Inflammatory macrophage treated with lipopolysaccharide for 4 hours (primary cell): ENCODE measurements at regions not wholly inside any gene's neighbourhood (a gene's known extent, or its start where the extent isn't known, plus 50 kb on each side); places are given as distances from the start of the nearest gene placed in this dataset.

Experiments used
- DNase-seq: peaks from one replicate; pipeline ENCODE4 v3.0.0-alpha.2; 2020

DNA sequence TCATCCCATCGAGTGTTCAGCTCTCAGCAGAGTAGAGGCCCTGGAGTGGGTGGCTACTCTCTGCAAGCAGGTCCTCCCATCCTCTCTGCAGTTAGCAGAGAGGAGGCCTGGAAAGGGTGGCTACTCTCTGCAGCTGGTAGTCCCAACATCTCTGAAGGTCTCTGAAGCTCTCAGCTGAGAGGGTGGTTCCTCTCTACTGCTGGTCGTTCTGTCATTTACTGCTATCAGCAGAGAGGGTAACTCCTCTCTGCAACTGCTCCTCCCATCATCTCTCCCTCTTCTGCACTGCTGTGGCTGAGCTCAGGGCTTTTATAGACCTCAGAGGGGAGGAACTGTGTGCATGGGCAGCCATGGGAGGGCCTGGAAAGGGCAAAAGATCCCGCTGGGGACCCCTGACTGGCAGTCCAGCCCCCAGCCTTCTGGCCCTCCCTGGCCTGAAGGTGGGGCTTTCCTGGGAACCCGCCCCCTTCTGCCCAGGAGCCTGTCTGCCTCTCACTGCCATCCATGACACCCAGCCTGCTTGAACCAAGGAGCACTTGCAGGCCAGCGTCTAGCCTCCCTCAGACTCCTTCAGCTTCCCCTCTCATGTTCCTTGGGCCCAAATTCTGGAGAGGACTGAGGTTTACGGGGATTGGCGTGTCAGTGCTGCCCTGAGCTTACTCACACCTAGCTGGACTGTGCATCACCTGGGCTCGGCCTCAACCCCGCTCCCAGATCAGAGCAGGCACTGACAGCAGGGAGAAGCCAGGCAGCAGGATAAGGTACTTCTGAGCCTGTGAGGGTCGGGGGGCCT, 898.3 kb upstream of the NEGR1 start:
- DNase-seq, result no peak

DNA sequence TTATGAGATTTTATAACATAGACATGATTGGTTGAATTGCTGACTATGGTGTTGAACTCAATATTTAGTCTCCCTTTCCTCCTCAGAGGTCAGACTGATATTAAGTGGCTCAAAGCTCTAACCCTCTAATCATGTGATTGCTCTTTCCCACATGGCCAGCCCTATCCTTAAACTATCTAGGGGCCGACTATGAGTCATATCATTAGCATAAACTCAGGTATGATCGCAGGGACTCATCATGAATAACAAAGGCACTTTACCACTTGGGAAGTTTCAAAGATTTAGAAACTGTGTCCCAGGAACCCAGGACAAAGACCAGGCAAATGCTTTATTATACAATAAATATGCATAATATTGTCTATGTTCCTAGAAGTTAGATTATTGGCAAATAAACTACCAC, 894.6 kb upstream of the NEGR1 start:
- DNase-seq, result no peak

DNA sequence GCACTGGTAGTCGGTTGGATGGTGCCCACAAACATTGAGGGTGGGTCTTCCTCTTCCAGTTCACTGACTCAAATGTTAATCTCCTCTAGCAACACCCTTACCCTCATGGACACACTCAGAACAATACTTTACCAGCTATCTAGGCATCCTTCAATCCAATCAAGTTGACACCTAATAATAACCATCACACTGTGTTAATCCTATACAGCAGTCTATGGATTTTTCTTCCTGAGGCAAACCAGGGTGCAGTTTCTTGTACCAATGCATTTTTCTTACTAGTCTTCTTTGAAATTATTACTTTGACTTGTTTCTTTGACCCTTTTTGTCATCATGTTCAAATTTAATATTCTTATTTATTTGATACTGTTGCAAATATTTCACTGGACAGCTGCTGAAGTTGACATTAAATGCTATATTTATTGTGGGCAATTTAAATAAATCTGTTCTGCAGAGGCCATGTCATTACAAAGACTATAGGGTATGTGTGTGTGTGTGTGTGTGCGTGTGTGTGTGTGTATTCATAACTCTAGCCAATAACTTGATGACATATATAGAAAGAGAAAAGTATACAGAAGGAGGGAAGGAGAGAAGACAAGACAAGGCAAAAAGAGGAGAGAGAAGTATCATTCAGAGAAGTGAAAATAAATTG, 884.8 kb upstream of the NEGR1 start:
- no peak for DNase-seq

DNA sequence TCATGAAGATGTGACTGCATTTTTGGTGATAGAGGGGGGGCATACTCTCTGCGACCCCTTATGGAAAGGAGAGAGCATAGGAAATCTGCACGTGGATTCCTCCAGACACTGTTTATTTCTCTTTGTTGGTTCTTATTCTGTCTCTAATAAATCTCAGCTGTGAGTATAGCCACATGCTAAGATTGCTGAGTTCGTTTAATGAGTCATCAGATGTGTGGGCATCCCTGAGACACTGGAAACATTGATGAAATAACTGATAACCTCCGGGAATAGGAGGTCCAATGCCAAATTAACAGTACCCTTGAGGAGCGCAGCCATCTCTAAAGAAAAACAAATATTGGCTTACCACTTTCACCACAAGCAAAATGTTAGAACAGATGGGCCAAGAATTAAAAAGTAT, 880.2 kb upstream of the NEGR1 start:
- no peak for DNase-seq

DNA sequence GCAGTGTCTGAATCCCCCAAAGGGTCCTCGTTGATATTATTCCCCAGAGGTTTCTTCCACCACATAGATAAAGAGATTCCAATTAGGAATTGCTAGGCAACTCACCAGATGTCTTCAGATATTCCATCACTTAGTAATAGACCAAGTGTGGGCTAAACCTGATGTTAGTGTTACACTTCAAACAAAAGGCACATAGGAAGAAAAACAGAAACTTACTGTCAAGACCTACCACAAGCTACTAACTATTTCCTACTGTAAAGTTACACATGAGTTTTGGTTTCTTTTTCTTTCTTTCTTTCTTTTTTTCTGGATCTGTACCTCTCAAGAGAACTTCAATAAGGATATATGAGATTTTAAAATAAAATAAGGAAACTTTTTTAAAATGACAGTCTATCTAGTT, 879.1 kb upstream of the NEGR1 start:
- DNase-seq, result no peak

DNA sequence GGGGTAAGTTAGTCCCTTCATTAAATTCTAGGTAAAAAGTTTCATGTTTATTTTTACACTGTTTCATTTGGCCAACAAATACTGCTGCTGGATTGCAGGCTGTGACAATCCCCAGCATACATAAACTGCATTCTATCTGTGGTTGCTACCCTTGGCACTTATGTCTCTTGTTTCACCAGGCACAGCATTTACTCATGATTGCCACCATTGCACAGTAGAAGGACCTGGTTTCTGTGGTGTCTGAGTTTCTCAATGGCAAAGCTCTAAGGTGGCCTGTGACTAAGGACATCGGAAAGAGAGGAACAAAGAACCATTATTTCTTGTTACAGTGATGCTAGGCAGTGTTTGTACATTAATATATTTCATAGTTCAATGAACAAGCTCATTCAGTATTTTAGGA, 878.4 kb upstream of the NEGR1 start:
- DNase-seq, result no peak

DNA sequence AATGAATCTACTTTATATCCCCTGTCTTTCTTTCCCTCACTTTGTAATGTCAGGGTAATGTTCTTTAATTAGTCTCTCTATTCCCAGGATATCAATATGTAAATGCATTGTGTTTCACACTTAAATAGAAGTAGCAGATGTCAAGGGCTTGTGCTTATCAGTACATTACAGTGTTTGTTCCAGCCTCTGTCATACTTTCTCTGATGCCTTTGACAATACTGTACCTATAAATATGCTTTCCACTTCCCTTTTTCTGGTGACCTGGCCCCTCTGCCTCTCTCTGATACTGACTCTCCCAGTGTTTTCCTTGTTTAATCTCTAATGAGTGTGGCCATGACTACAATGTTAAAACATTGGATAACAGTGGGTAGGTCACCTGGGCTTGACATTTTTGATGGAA, 862.0 kb upstream of the NEGR1 start:
- DNase-seq, result no peak

DNA sequence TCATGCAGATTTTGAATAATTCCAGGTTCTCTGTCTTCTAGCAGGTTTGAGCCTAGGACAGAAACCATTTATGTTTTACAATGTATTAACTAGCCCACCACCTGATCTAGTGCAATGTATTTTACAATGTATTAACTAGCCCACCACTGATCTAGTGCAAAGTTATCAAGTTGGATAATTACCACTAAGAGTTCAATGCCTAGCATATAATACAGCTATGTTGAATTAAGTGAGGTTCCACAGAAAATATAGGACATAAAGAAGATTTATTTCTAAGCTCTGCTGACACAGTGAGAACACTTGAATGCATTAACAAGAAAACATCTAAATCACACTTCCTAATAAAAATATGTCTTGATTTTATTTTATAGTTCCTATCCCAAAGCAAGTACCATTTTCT, 854.6 kb upstream of the NEGR1 start:
- DNase-seq, result no peak

DNA sequence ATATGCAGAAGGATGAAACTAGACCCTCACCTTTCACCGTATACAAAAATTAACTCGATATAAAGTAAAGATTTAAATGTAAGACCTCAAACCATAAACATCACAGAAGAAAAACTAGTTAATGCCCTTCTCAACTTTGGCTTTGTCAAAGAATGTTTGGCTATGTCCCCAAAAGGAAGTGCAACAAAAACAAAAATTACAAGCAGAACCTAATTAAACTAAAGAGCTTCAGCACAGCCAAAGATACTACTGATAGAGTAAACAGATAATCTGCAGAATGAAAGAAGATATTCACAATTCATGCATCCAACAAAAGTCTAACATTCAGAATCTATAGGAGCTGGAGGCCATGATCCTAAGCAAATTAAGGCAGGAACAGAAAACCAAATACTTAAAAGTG, 824.6 kb upstream of the NEGR1 start:
- DNase-seq, result no peak

DNA sequence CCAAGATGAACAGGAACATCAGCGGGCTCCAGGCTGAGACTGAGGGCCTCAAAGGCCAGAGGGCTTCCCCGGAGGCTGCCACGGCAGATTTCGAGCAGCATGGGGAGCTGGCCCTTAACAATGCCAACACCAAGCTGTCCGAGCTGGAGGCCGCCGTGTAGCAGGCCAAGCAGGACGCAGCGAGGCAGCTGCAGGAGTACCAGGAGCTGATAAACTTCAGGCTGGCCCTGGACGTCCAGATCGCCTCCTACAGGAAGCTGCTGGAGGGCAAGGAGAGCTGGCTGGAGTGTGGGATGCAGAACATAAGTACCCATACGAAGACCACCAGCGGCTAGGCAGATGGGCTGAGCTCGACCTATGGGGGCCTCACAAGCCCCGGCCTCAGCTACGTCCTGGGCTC, 823.4 kb upstream of the NEGR1 start:
- DNase-seq, result no peak

DNA sequence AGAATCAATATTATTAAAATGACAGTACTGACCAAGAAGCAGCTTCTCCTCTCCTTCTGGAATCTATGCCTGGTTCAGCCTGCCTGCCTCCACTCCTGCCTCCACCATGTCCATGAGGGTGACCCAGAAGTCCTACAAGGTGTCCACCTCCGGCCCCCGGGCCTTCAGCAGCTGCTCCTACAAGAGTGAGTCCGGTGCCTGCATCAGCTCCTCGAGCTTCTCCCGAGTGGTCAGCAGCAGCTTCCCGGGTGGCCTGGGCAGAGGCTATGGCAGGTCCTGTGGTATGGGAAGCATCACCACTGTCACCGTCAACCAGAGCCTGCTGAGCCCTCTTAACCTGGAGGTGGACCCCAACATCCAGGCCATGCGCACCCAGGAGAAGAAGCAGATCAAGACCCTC, 822.4 kb upstream of the NEGR1 start:
- DNase-seq, result no peak

DNA sequence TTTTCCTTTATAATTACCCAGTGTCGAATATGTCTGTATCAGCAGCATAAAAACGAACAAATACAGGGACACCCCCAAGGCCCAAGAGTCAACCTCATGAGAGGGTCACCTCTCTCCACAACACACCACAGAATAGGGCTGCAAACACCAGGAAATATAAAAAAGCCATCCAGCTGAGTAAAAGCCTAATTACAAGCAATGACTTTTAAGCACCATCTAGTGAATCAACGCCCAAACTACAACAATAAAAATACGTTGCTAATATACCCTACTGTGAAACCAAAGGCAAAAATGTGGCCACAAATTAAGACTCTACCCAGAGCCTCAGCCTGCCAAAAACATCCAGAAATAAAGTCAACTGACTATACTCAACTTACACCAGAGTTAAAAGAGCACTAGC, 817.9 kb upstream of the NEGR1 start:
- DNase-seq, result no peak

DNA sequence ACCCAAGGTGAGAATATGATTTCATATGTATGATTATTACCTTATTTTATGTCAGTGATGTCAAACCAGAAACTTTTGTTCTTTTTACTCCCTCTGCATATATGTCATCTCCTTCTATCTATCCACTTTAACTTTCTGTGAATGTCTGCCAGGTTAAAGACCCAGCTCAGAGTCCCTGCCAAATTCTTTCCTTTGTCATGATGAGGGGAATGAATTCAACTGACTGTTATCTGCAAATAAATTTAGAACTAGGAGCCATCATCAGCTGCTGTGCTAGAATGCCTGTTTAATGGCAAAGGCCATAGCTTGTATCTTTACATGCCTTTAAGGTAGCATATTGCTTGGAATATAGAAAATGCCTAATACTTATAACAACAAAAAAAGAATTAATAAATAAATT, 815.6 kb upstream of the NEGR1 start:
- DNase-seq, result no peak

DNA sequence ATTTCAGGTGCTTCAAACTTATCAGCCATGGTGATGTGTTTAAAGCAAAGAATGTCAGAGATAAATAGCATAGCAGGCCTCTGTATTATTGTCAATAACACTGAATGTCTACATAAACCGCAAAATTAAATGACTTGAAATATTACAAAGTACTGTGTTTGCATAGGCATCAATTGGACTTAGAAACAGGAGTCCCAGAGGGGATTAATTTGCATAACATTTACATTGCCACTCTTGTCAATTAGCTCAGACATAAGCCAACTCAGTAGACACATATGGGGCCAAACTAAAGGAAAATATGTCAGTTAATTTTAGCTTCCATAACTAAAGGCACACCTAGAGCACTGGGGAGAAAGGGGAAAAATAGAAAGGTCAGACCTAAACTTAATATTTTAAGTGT, 814.5 kb upstream of the NEGR1 start:
- DNase-seq, result no peak

DNA sequence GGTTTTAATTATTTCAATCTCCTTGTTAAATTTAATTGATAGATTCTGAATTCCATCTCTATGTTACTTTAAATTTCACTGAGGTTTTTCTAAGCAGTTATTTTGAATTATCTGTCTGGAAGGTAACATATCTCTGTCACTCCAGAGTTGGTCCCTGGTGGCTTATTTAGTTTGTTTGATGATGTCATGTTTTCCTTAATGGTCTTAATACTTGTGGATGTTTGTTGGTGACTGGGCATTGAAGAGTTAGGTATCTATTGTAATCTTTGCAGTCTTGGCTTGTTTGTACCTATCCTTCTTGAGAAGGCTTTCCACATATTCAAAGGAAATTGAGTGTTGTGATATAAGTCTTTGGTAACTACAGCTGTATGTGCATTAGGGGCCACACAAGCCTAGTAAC, 810.0 kb upstream of the NEGR1 start:
- DNase-seq, result no peak

DNA sequence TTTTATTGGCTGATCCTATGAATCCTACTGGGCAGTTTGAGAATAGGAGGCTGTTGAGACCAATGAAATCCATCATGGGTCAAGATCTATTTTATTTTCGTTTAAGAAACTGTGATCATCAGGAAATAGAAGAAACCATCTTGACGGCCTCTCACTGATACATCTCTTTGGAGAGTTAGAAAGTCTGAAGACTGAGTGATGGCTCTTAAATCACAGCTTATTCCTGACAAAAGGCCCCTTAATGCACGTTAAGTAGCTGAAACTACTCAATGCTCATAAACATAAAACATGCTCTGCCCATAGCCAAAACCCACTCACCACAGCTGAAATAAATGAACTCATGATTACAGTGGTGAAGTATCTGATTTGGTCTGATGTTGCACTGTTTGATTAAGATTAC, 784.5 kb upstream of the NEGR1 start:
- DNase-seq, result no peak

DNA sequence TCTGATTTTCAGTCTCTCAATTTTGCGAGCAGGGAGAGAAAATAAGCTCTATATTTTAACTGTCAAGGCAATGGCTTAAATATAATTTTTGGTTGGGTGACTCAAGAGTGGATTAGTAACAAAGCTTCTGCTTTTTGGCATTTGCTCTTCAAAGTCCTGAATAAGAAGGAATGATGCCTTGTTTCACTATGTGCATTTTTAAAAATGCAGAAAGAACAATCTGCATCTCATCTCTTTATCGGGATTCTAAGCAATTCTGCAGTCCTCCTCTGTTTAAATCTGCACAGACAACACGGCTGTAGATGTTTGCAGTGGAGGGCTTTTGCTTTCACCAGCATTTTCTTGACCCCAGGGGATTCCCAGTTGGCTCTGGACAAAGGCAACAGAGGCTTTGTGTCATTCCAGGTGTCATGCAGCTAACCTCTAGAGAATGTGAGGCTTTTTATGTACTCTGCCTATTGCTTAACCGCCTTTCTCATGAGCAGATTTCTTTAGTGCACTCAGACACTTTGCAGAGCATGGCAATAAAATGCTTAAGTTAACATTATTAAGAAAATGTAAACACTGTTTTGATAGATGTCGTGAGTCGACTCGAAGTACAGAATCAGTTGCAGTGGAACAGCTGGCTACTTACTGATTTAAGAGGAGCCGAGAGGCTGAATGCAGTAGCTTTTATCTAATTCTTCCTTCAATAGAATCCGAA, 783.2 kb upstream of the NEGR1 start:
- DNase-seq, result no peak

DNA sequence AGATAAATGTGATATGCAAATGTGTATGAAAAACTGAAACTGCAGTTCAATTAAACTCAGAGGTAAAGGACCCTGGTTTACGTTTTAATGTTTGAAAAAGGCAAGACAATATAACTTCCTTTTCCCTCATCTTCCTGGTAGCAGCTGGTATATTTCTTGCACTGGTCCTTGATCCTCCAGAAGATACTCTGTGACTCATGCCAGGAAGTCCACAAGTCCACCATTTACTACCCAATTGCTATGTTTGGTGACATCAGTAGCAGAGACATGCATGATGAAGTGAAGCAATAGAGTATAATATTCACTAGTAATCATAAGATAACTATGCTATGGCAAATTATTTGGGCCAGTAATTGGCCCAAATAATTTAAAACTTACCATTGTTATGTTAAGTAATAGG, 774.5 kb upstream of the NEGR1 start:
- no peak for DNase-seq

DNA sequence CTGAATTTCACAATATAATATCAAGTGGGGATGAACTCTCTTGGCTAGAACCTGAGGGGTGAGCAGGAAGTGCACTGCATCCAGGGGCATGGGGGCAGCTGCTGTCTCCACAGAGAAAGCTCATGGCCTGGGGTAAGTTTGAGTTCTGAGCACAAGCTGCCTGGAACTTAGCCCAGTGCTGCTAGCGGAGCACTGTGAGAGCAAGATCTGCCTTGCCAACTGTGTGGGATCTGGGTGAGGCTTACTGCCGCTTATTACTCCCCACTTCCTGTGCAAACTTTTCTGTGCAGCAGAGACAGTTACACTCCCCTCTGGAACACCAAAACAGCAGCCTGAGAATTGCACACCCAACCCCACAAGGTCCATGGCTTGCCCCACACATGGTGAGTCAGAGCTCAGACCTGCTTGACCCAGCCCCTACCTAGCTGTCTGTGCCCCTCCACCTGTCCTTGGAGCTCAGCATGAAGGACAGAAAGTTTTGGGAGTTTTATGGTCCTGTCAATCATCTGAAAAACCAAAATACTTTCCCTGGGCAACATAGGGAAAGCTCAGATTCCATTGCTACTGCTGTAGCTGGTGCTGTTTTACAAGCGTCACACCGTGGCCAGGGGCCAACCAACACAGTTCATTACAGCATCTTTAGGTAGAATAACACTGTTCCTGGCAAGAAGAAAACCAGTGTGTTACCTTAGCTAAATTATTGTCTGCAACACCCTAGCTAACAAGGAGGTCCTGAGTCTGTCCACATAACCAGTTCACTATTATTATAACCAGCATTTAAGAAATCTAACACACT, 762.1 kb upstream of the NEGR1 start:
- DNase-seq, result no peak

DNA sequence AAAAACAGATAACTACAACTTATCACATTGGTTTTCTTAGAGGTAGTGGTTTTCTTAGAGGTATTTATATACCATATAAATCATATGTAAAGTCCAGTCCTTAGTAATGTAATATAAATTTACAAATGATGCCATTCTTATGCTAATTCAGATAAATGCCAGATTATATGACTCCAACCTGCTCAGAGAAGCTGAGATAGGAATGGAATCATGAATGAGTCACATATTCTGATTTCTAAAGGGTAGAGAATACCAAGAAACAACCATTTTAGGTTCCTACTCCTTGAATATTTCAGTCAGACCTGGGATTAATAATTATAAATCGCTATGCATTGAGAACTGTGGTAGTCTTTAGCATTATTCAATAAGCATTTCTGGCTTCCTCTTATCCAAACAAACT, 760.1 kb upstream of the NEGR1 start:
- no peak for DNase-seq

DNA sequence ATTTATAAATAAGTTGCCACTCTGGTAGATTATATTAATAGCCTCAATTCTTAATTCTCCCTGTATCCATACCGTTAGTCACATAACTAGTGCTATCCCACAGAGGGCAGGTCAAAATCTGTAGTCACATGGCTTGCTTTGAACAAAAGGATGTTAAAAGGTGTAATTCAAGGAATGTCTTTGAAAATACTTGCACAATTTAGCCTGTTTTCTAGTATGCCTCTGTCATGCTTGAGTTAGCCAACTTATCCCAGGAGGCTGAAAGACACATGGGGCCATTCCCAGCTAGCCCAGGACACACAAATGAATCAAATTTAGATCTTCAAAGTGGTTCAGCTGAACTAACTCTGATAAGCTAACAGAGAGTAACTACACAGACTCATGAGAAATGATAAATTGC, 758.5 kb upstream of the NEGR1 start:
- no peak for DNase-seq

DNA sequence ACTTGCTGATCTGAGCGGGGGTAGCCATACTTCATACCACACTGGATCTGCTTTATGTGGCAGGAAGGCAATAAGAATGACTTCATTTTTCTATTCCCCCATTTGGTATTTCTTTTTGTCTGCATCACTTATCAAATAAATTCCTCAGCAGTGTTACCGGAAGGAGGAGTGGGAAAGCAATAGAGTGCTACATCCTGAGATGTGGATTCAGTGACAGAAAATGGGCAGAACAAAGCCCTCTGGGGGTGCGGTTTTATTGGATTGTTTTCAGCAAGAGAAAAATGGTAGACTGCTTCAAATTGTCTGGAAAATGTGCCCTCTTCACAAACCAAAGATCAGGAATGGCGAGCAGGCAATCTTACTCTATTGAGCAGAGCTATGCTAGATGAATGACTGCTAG, 751.9 kb upstream of the NEGR1 start:
- DNase-seq, result no peak

DNA sequence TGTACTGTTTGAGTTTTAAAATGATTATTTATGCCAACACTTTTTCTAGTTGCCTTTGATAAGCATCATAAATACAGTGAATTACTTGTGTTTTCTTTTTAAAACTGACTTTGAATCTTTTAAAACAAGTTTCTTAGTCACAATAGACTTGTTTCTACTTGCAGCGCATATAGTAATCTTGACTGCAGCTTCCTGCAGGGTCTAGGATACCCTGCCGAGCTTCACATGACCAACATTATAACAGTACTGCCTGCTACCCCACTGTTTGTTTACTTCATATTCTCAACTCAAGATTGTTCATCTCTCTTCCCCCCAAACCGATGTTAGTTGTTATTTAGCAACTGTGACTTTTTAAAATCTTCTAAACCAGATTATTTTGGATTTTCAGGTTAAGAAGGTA, 751.3 kb upstream of the NEGR1 start:
- DNase-seq, result no peak

DNA sequence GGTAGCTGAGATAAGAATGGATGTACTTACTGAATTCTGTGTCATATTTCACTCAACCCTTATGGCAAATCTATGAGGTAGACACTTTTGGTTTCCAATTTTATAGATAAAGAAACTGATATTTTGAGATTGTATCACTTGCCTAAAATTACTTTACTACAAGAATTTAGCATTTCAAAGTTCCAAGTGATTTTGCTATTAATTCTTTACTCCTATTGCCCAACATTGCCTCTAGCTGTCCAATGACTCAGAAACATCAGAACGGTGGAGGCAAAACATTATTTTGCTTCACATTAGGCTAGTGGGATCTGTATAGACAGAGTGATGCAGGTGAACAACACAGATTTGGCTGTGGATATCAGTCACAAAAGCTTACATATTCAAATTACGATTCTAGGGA, 747.2 kb upstream of the NEGR1 start:
- DNase-seq, result no peak
